Stimulated activated naive CD8-positive, alpha-beta T cell treated with anti-CD3 and anti-CD28 coated beads, Interleukin-15, Interleukin-2, amounts not matched to agents 100 ng/mL and 50 ng/mL, for 24 hours (primary cell): ENCODE measurements at regions not wholly inside any gene's neighbourhood (a gene's known extent, or its start where the extent isn't known, plus 50 kb on each side); places are given as distances from the start of the nearest gene placed in this dataset.

Source experiments
- H3K27ac Mint-ChIP-seq: one replicate; pipeline ENCODE4 v1.8.0; 2021; ENCODE audit warnings: mild to moderate bottlenecking, mixed read lengths
- H3K27me3 Mint-ChIP-seq: one replicate; pipeline ENCODE4 v1.8.0; 2021; ENCODE audit warnings: mixed read lengths
- H3K36me3 Mint-ChIP-seq: one replicate; pipeline ENCODE4 v1.8.0; 2021; ENCODE audit warnings: low read depth, mixed read lengths
- H3K4me1 Mint-ChIP-seq: one replicate; pipeline ENCODE4 v1.8.0; 2021; ENCODE audit warnings: low read depth, mixed read lengths
- H3K4me3 Mint-ChIP-seq: one replicate; pipeline ENCODE4 v1.8.0; 2021; ENCODE audit warnings: mild to moderate bottlenecking, mixed read lengths
- H3K9me3 Mint-ChIP-seq: one replicate; pipeline ENCODE4 v1.8.0; 2021; ENCODE audit warnings: mixed read lengths

GRCh38 chr4:177948853-177949252, 506.6 kb upstream of the AGA start:
- H3K4me1 Mint-ChIP-seq, result no peaks in the 10 kb centered on the region
- H3K4me3 Mint-ChIP-seq, result no peak overlapping the region
- H3K9me3 Mint-ChIP-seq, result peaks cover 4% of the 10 kb centered on the region
- no peak overlapping the region for H3K27ac Mint-ChIP-seq
- H3K36me3 Mint-ChIP-seq, result no peaks in the 10 kb centered on the region
- H3K27me3 Mint-ChIP-seq, result no peaks in the 10 kb centered on the region

GRCh38 chr4:177951026-177951425, 508.8 kb upstream of the AGA start:
- no peaks in the 10 kb centered on the region for H3K27me3 Mint-ChIP-seq
- H3K36me3 Mint-ChIP-seq, result no peaks in the 10 kb centered on the region
- no peak overlapping the region for H3K4me3 Mint-ChIP-seq
- H3K27ac Mint-ChIP-seq, result no peak overlapping the region
- peaks cover 4% of the 10 kb centered on the region for H3K9me3 Mint-ChIP-seq
- H3K4me1 Mint-ChIP-seq, result no peaks in the 10 kb centered on the region

- Mint-ChIP-seq H3K36me3 (no peaks in the 10 kb centered on the region), H3K27ac (no peak overlapping the region), H3K27me3 (no peaks in the 10 kb centered on the region), H3K9me3 (peaks cover under 1% of the 10 kb centered on the region), H3K4me1 (no peaks in the 10 kb centered on the region), H3K4me3 (no peak overlapping the region)
Measured at GRCh38 chr4:177952723-177953122, 510.5 kb upstream of the AGA start.

GRCh38 chr4:177957596-177958360, 515.5 kb upstream of the AGA start:
- H3K36me3 Mint-ChIP-seq, result no peaks in the 10 kb centered on the region
- H3K27ac Mint-ChIP-seq, result no peak overlapping the region
- H3K9me3 Mint-ChIP-seq, result peaks cover 8% of the 10 kb centered on the region
- no peak overlapping the region for H3K4me3 Mint-ChIP-seq
- H3K27me3 Mint-ChIP-seq, result no peaks in the 10 kb centered on the region
- H3K4me1 Mint-ChIP-seq, result no peaks in the 10 kb centered on the region

GRCh38 chr4:177960566-177960965, 518.3 kb upstream of the AGA start:
- H3K27me3 Mint-ChIP-seq, result no peaks in the 10 kb centered on the region
- H3K27ac Mint-ChIP-seq, result no peak overlapping the region
- no peak overlapping the region for H3K4me3 Mint-ChIP-seq
- H3K36me3 Mint-ChIP-seq, result no peaks in the 10 kb centered on the region
- peaks cover 8% of the 10 kb centered on the region for H3K9me3 Mint-ChIP-seq
- no peaks in the 10 kb centered on the region for H3K4me1 Mint-ChIP-seq

GRCh38 chr4:177961761-177962380, 519.6 kb upstream of the AGA start:
- no peak overlapping the region for H3K4me3 Mint-ChIP-seq
- no peaks in the 10 kb centered on the region for H3K27me3 Mint-ChIP-seq
- H3K36me3 Mint-ChIP-seq, result no peaks in the 10 kb centered on the region
- H3K4me1 Mint-ChIP-seq, result no peaks in the 10 kb centered on the region
- no peak overlapping the region for H3K27ac Mint-ChIP-seq
- H3K9me3 Mint-ChIP-seq, result peaks cover 8% of the 10 kb centered on the region

- Mint-ChIP-seq H3K27ac (no peak overlapping the region), H3K4me3 (no peak overlapping the region), H3K4me1 (no peaks in the 10 kb centered on the region), H3K27me3 (no peaks in the 10 kb centered on the region), H3K9me3 (peaks cover 8% of the 10 kb centered on the region), H3K36me3 (no peaks in the 10 kb centered on the region)
Measured at GRCh38 chr4:177964061-177964460, 521.8 kb upstream of the AGA start.

GRCh38 chr4:177964693-177965168, 522.5 kb upstream of the AGA start:
- no peaks in the 10 kb centered on the region for H3K27me3 Mint-ChIP-seq
- H3K4me1 Mint-ChIP-seq, result no peaks in the 10 kb centered on the region
- peaks cover 8% of the 10 kb centered on the region for H3K9me3 Mint-ChIP-seq
- no peak overlapping the region for H3K4me3 Mint-ChIP-seq
- no peaks in the 10 kb centered on the region for H3K36me3 Mint-ChIP-seq
- H3K27ac Mint-ChIP-seq, result no peak overlapping the region

GRCh38 chr4:177967328-177967727, 525.1 kb upstream of the AGA start:
- Mint-ChIP-seq H3K36me3 (no peaks in the 10 kb centered on the region), H3K4me3 (no peak overlapping the region), H3K27ac (no peak overlapping the region), H3K9me3 (peaks cover 4% of the 10 kb centered on the region), H3K27me3 (no peaks in the 10 kb centered on the region), H3K4me1 (no peaks in the 10 kb centered on the region)

GRCh38 chr4:177968817-177969442, 526.7 kb upstream of the AGA start:
- Mint-ChIP-seq H3K4me3 (no peak overlapping the region), H3K27ac (no peak overlapping the region), H3K36me3 (no peaks in the 10 kb centered on the region)

GRCh38 chr4:177974461-177974860, 532.2 kb upstream of the AGA start:
- Mint-ChIP-seq H3K36me3 (no peaks in the 10 kb centered on the region), H3K27ac (no peak overlapping the region), H3K27me3 (no peaks in the 10 kb centered on the region), H3K4me3 (no peak overlapping the region), H3K9me3 (peaks cover 4% of the 10 kb centered on the region), H3K4me1 (no peaks in the 10 kb centered on the region)

More at GRCh38 chr4:177968817-177969442, 526.7 kb upstream of the AGA start:
- no peaks in the 10 kb centered on the region for H3K4me1 Mint-ChIP-seq
- no peaks in the 10 kb centered on the region for H3K9me3 Mint-ChIP-seq
- H3K27me3 Mint-ChIP-seq, result no peaks in the 10 kb centered on the region

- no peak overlapping the region for H3K4me3 Mint-ChIP-seq
- H3K27ac Mint-ChIP-seq, result no peak overlapping the region
- no peaks in the 10 kb centered on the region for H3K4me1 Mint-ChIP-seq
- H3K27me3 Mint-ChIP-seq, result no peaks in the 10 kb centered on the region
- H3K36me3 Mint-ChIP-seq, result no peaks in the 10 kb centered on the region
- peaks cover 4% of the 10 kb centered on the region for H3K9me3 Mint-ChIP-seq
Measured at GRCh38 chr4:177975315-177975987, 533.2 kb upstream of the AGA start.

- Mint-ChIP-seq H3K27me3 (no peaks in the 10 kb centered on the region), H3K27ac (no peak overlapping the region), H3K9me3 (no peaks in the 10 kb centered on the region), H3K4me3 (no peak overlapping the region), H3K36me3 (no peaks in the 10 kb centered on the region), H3K4me1 (no peaks in the 10 kb centered on the region)
Measured at GRCh38 chr4:177986236-177986635, 544.0 kb upstream of the AGA start.

- no peaks in the 10 kb centered on the region for H3K4me1 Mint-ChIP-seq
- no peak overlapping the region for H3K27ac Mint-ChIP-seq
- no peaks in the 10 kb centered on the region for H3K36me3 Mint-ChIP-seq
- H3K9me3 Mint-ChIP-seq, result no peaks in the 10 kb centered on the region
- no peak overlapping the region for H3K4me3 Mint-ChIP-seq
- no peaks in the 10 kb centered on the region for H3K27me3 Mint-ChIP-seq
Measured at GRCh38 chr4:177987896-177988295, 545.7 kb upstream of the AGA start.
